GM23338 (cell line): ENCODE measurements at regions not wholly inside any gene's neighbourhood (a gene's known extent, or its start where the extent isn't known, plus 50 kb on each side); places are given as distances from the start of the nearest gene placed in this dataset.

ENCODE experiments used
- CREB1 ChIP-seq: fragments of 250-450 bp; sonication (Bioruptor Pico); IDR thresholded peaks from 2 replicates; pipeline ENCODE4 v1.5.0; 2020; ENCODE audit warnings: low read depth, mild to moderate bottlenecking, moderate library complexity
- EZH2 ChIP-seq: fragments of 200-600 bp; sonication (generic); IDR thresholded peaks from one replicate; pipeline ENCODE4 v1.8.0; 2017; ENCODE audit warnings: antibody characterized with exemption, mild to moderate bottlenecking, low read depth; ENCODE audit not compliant: unreplicated experiment
- EZH2phosphoT487 ChIP-seq: fragments of 200-600 bp; sonication (generic); IDR thresholded peaks from one replicate; pipeline ENCODE4 v1.8.1; 2018; ENCODE audit warnings: antibody characterized with exemption; ENCODE audit not compliant: unreplicated experiment
- JUNB ChIP-seq: IDR thresholded peaks from one replicate; pipeline ENCODE4 v1.6.1; 2016; ENCODE audit warnings: antibody characterized with exemption; ENCODE audit not compliant: unreplicated experiment
- NANOG ChIP-seq: IDR thresholded peaks from 2 replicates; pipeline ENCODE4 v1.6.1; 2016; ENCODE audit warnings: antibody characterized with exemption, borderline replicate concordance
- POLR2AphosphoS5 ChIP-seq: IDR thresholded peaks from 2 replicates; pipeline ENCODE4 v1.6.1; 2016; ENCODE audit warnings: antibody characterized with exemption, low read depth
- STAT1 ChIP-seq: IDR thresholded peaks from one replicate; pipeline ENCODE4 v1.6.1; 2016; ENCODE audit warnings: antibody characterized with exemption; ENCODE audit not compliant: unreplicated experiment
- ZNF114 ChIP-seq: fragments of 250-450 bp; sonication (Bioruptor Pico); IDR thresholded peaks from 2 replicates; pipeline ENCODE4 v1.5.0; 2020; ENCODE audit warnings: mild to moderate bottlenecking, moderate library complexity
- ZNF331 ChIP-seq: fragments of 250-450 bp; sonication (Bioruptor Pico); IDR thresholded peaks from 2 replicates; pipeline ENCODE4 v1.5.0; 2020; ENCODE audit warnings: low read depth, mild to moderate bottlenecking, moderate library complexity
- TF ChIP-seq, protein P1 (sequence below), 2 experiments: fragments of 200-600 bp in 1 of 2; sonication (generic) in 1 of 2; conservative IDR thresholded peaks; 2 replicates each; pipeline versions ENCODE4 v1.5.1 to v1.6.1; 2016 to 2017; ENCODE audit warnings: antibody characterized with exemption in 2 of 2, low read depth in 2 of 2, mild to moderate bottlenecking in 2 of 2, moderate library complexity in 1 of 2
- TF ChIP-seq, protein P2 (sequence below): fragments of 250-450 bp; sonication (Bioruptor Pico); IDR thresholded peaks from 2 replicates; pipeline ENCODE4 v1.5.0; 2020; ENCODE audit warnings: mild to moderate bottlenecking, moderate library complexity
- TF ChIP-seq, protein P3 (sequence below): IDR thresholded peaks from one replicate; pipeline ENCODE4 v1.6.1; 2018; ENCODE audit warnings: antibody characterized with exemption; ENCODE audit not compliant: unreplicated experiment

DNA sequence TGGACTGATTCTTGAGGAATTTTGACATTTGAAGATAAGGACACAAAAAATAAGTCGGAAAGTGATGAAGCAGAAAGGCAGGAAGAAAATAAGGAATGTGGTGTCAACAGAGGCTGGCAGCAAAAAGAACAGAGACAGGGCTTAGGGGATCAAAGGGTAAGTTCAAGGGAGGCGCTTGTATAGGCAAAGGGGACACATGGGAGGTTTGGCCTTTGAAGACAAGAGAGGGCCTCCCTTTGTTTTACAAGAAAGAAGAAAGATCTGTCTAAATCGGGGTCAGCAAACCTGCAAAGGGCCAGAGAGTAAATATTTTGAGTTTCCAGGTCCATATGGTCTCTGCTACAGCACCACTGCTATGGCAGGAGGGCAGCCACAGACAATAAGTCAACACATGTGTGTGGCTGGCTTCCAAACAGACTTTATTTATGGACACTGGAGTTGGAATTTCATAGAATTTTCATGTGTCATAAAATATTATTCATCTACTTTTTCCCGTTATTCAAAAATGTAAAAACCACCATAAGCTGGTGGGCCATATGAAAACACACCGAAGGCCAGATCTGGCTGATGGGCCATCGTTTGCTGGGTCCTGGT is 112.0 kb upstream of the FBXL7 start:
- TF ChIP-seq, protein P1, sequence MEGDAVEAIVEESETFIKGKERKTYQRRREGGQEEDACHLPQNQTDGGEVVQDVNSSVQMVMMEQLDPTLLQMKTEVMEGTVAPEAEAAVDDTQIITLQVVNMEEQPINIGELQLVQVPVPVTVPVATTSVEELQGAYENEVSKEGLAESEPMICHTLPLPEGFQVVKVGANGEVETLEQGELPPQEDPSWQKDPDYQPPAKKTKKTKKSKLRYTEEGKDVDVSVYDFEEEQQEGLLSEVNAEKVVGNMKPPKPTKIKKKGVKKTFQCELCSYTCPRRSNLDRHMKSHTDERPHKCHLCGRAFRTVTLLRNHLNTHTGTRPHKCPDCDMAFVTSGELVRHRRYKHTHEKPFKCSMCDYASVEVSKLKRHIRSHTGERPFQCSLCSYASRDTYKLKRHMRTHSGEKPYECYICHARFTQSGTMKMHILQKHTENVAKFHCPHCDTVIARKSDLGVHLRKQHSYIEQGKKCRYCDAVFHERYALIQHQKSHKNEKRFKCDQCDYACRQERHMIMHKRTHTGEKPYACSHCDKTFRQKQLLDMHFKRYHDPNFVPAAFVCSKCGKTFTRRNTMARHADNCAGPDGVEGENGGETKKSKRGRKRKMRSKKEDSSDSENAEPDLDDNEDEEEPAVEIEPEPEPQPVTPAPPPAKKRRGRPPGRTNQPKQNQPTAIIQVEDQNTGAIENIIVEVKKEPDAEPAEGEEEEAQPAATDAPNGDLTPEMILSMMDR (conservative IDR thresholded peaks at IDR 0.05; ENCODE audit: low read depth in 2 of 2) = no peak
- no peak for TF ChIP-seq STAT1
- no peak for TF ChIP-seq POLR2AphosphoS5
- no peak for TF ChIP-seq EZH2
- TF ChIP-seq EZH2phosphoT487 = no peak
- no peak for TF ChIP-seq JUNB
- TF ChIP-seq NANOG = no peak
- TF ChIP-seq, protein P2, sequence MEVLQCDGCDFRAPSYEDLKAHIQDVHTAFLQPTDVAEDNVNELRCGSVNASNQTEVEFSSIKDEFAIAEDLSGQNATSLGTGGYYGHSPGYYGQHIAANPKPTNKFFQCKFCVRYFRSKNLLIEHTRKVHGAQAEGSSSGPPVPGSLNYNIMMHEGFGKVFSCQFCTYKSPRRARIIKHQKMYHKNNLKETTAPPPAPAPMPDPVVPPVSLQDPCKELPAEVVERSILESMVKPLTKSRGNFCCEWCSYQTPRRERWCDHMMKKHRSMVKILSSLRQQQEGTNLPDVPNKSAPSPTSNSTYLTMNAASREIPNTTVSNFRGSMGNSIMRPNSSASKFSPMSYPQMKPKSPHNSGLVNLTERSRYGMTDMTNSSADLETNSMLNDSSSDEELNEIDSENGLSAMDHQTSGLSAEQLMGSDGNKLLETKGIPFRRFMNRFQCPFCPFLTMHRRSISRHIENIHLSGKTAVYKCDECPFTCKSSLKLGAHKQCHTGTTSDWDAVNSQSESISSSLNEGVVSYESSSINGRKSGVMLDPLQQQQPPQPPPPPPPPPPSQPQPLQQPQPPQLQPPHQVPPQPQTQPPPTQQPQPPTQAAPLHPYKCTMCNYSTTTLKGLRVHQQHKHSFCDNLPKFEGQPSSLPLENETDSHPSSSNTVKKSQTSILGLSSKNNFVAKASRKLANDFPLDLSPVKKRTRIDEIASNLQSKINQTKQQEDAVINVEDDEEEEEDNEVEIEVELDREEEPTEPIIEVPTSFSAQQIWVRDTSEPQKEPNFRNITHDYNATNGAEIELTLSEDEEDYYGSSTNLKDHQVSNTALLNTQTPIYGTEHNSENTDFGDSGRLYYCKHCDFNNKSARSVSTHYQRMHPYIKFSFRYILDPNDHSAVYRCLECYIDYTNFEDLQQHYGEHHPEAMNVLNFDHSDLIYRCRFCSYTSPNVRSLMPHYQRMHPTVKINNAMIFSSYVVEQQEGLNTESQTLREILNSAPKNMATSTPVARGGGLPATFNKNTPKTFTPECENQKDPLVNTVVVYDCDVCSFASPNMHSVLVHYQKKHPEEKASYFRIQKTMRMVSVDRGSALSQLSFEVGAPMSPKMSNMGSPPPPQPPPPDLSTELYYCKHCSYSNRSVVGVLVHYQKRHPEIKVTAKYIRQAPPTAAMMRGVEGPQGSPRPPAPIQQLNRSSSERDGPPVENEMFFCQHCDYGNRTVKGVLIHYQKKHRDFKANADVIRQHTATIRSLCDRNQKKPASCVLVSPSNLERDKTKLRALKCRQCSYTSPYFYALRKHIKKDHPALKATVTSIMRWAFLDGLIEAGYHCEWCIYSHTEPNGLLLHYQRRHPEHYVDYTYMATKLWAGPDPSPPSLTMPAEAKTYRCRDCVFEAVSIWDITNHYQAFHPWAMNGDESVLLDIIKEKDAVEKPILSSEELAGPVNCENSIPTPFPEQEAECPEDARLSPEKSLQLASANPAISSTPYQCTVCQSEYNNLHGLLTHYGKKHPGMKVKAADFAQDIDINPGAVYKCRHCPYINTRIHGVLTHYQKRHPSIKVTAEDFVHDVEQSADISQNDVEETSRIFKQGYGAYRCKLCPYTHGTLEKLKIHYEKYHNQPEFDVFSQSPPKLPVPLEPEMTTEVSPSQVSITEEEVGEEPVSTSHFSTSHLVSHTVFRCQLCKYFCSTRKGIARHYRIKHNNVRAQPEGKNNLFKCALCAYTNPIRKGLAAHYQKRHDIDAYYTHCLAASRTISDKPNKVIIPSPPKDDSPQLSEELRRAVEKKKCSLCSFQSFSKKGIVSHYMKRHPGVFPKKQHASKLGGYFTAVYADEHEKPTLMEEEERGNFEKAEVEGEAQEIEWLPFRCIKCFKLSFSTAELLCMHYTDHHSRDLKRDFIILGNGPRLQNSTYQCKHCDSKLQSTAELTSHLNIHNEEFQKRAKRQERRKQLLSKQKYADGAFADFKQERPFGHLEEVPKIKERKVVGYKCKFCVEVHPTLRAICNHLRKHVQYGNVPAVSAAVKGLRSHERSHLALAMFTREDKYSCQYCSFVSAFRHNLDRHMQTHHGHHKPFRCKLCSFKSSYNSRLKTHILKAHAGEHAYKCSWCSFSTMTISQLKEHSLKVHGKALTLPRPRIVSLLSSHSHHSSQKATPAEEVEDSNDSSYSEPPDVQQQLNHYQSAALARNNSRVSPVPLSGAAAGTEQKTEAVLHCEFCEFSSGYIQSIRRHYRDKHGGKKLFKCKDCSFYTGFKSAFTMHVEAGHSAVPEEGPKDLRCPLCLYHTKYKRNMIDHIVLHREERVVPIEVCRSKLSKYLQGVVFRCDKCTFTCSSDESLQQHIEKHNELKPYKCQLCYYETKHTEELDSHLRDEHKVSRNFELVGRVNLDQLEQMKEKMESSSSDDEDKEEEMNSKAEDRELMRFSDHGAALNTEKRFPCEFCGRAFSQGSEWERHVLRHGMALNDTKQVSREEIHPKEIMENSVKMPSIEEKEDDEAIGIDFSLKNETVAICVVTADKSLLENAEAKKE (CRISPR knock-in tag) = no peak
- TF ChIP-seq, protein P3, sequence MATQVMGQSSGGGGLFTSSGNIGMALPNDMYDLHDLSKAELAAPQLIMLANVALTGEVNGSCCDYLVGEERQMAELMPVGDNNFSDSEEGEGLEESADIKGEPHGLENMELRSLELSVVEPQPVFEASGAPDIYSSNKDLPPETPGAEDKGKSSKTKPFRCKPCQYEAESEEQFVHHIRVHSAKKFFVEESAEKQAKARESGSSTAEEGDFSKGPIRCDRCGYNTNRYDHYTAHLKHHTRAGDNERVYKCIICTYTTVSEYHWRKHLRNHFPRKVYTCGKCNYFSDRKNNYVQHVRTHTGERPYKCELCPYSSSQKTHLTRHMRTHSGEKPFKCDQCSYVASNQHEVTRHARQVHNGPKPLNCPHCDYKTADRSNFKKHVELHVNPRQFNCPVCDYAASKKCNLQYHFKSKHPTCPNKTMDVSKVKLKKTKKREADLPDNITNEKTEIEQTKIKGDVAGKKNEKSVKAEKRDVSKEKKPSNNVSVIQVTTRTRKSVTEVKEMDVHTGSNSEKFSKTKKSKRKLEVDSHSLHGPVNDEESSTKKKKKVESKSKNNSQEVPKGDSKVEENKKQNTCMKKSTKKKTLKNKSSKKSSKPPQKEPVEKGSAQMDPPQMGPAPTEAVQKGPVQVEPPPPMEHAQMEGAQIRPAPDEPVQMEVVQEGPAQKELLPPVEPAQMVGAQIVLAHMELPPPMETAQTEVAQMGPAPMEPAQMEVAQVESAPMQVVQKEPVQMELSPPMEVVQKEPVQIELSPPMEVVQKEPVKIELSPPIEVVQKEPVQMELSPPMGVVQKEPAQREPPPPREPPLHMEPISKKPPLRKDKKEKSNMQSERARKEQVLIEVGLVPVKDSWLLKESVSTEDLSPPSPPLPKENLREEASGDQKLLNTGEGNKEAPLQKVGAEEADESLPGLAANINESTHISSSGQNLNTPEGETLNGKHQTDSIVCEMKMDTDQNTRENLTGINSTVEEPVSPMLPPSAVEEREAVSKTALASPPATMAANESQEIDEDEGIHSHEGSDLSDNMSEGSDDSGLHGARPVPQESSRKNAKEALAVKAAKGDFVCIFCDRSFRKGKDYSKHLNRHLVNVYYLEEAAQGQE = no peak
- no peak for TF ChIP-seq ZNF114 (CRISPR knock-in tag)
- TF ChIP-seq CREB1 (CRISPR knock-in tag) = no peak
- TF ChIP-seq ZNF331 (CRISPR knock-in tag) = no peak
